Psoas muscle (tissue), 7 donors: ENCODE measurements at regions not wholly inside any gene's neighbourhood (a gene's known extent, or its start where the extent isn't known, plus 50 kb on each side); places are given as distances from the start of the nearest gene placed in this dataset.

Source experiments
- ATAC-seq, 4 donors: fragments of 200-7000 bp; cut with Tn5 transposase; one replicate each; pipeline ENCODE4 v1.9.1; 2020; ENCODE audit warnings: moderate library complexity in 3 of 4, mild to moderate bottlenecking in 2 of 4
- DNase-seq, 2 donors: peaks; one replicate each; pipeline ENCODE4 v3.0.0-alpha.2; 2020
- H3K27ac ChIP-seq: fragments of 200-600 bp; one replicate; pipeline ENCODE4 v1.8.0; 2022
- H3K27me3 ChIP-seq, 3 donors: fragments of 200-600 bp in 1 of 3; one replicate each; pipeline versions ENCODE4 v1.6.1 to v1.8.0; 2013 to 2022; ENCODE audit warnings: low read length in 2 of 3, mild to moderate bottlenecking in 2 of 3, moderate library complexity in 1 of 3; ENCODE audit not compliant: insufficient read depth in 3 of 3
- H3K36me3 ChIP-seq, 2 donors: fragments of 200-600 bp in 1 of 2; one replicate each; pipeline versions ENCODE4 v1.6.1 to v1.8.0; 2013 to 2022; ENCODE audit warnings: low read depth in 1 of 2, mild to moderate bottlenecking in 1 of 2, moderate library complexity in 1 of 2; ENCODE audit not compliant: insufficient read depth in 1 of 2
- H3K4me1 ChIP-seq: fragments of 200-600 bp; one replicate; pipeline ENCODE4 v1.8.0; 2022
- H3K4me3 ChIP-seq: fragments of 200-600 bp; one replicate; pipeline ENCODE4 v1.8.0; 2022; ENCODE audit warnings: mild to moderate bottlenecking
- H3K9me3 ChIP-seq: fragments of 200-600 bp; one replicate; pipeline ENCODE4 v1.8.0; 2022
- WGBS, 3 donors: extraction: QIAGEN DNeasy Blood & Tissue Kit; methylation state at CpG; one replicate each; pipeline versions ENCODE4 v1.1.6 to v1.1.7; 2013; 5-methylcytosine and 5-hydroxymethylcytosine counted together
- intact Hi-C, 2 donors: fragments of 100-400 bp; cut with DNase I; formaldehyde crosslinking; loops; one replicate each; pipeline versions ENCODE4 v1.11.0 to v1.14.2; 2022
- TF ChIP-seq, protein P1 (sequence below): fragments of 200-600 bp; IDR thresholded peaks from one replicate; pipeline ENCODE4 v1.8.0; 2022; ENCODE audit warnings: antibody characterized with exemption
- donor health status: healthy with polysubstance abuse.
- donor health status: DM: no; HTN: no; CAD: no; lungs with moderate emphysema.
- donor health status: Bipolar disorder and iron deficiency.
- donor health status: healthy.
- donor health status: DM: yes; HTN: yes; CAD: no.
- donor health status: DM: no; HTN: no; CAD: no.
- donor health status: DM: yes; HTN: yes; CAD: no.

DNA sequence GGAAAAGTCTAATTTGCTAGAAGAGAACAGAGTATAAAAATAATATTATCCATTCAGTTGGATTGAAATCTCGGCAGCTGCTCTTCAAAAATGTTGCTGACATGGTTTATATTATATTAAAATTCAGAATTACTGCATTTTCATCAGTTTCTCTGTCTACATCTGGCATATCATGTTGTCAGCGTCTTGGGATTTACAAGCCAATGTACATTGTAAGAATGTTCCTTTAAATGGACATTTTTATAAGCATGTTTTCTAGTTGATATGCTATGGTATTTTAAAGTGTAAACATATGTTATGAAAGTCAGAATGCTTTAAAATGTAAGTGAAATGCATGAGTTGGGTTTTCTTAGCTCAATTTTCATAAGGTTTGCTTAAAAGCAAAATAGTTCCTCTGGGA, 528.1 kb upstream of the CDH8 start:
- Histone ChIP-seq H3K27me3 (no peaks in the 10 kb centered on the region), H3K27ac (no peak overlapping the region), H3K4me1 (no peaks in the 10 kb centered on the region), H3K9me3 (no peaks in the 10 kb centered on the region), H3K36me3 (no peaks in the 10 kb centered on the region), H3K4me3 (no peak overlapping the region)
- WGBS, 3 donors, result 41 to 55% (median 43%) methylated on average over 2 of the region's 2 CpGs
- intact Hi-C loops, result no loop called here
- TF ChIP-seq, protein P1, sequence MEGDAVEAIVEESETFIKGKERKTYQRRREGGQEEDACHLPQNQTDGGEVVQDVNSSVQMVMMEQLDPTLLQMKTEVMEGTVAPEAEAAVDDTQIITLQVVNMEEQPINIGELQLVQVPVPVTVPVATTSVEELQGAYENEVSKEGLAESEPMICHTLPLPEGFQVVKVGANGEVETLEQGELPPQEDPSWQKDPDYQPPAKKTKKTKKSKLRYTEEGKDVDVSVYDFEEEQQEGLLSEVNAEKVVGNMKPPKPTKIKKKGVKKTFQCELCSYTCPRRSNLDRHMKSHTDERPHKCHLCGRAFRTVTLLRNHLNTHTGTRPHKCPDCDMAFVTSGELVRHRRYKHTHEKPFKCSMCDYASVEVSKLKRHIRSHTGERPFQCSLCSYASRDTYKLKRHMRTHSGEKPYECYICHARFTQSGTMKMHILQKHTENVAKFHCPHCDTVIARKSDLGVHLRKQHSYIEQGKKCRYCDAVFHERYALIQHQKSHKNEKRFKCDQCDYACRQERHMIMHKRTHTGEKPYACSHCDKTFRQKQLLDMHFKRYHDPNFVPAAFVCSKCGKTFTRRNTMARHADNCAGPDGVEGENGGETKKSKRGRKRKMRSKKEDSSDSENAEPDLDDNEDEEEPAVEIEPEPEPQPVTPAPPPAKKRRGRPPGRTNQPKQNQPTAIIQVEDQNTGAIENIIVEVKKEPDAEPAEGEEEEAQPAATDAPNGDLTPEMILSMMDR, result no peak
- DNase-seq, result no peak
- ATAC-seq, result no peak

GRCh38 chr16:62562121-62562520, 525.9 kb upstream of the CDH8 start:
- Histone ChIP-seq H3K27me3 (no peaks in the 10 kb centered on the region), H3K4me1 (no peaks in the 10 kb centered on the region), H3K4me3 (no peak overlapping the region), H3K36me3 (no peaks in the 10 kb centered on the region), H3K27ac (no peak overlapping the region), H3K9me3 (no peaks in the 10 kb centered on the region)
- ATAC-seq, result no peak
- DNase-seq, result no peak
- intact Hi-C loops, result no loop called here
- TF ChIP-seq, protein P1, result no peak

DNA sequence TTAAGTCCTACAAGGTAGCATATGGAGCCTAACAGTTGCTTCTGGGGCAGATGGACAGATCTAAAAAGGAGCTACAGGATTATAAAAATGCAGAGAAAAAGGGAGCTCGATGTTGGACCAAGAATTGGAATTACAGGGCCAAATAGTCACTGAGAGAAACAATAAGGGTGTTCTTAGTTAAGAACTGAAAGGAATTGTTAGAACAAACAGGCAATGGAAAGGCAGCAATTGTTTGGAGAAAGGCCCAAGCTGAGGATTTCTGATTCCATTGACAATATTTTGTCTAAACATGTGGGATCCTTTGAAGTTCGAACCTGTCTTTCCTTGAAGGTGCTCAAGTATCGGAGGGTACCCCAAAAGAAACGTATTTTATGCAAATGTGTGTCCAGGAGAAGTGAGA, 513.6 kb upstream of the CDH8 start:
- ATAC-seq (no peak), DNase-seq (no peak)
- H3K4me1 ChIP-seq, result no peaks in the 10 kb centered on the region
- H3K27me3 ChIP-seq, result no peaks in the 10 kb centered on the region
- H3K9me3 ChIP-seq, result no peaks in the 10 kb centered on the region
- intact Hi-C loops, result no loop called here
- no peak overlapping the region for H3K4me3 ChIP-seq
- H3K36me3 ChIP-seq, result no peaks in the 10 kb centered on the region
- TF ChIP-seq, protein P1, result no peak
- no peak overlapping the region for H3K27ac ChIP-seq
- 73 to 83% (median 76%) methylated on average over 4 of the region's 4 CpGs for whole genome bisulfite sequencing, 3 donors

DNA sequence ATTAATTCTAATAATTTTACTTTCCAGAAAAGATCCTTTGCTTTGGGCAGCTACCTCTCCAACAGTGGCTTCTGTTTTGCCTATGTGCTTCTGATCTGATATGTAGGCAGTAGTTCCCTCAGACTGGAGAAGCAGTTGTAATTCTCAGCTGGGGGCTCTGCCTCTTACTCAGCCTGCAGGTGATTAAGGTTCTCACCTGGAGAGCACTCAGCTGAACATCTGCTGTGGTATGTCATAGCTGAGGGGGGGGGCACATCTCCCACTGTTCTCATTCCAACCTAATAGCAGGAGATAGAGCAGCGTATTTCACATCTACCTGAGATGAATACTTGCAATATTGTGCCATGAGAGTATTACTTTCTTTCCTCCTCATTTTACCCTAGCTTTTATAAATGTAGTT, 511.9 kb upstream of the CDH8 start:
- H3K4me1 ChIP-seq, result no peaks in the 10 kb centered on the region

GRCh38 chr16:62546701-62547100, 510.5 kb upstream of the CDH8 start:
- Histone ChIP-seq H3K27me3 (no peaks in the 10 kb centered on the region), H3K36me3 (no peaks in the 10 kb centered on the region), H3K4me3 (no peak overlapping the region), H3K4me1 (no peaks in the 10 kb centered on the region), H3K27ac (no peak overlapping the region), H3K9me3 (no peaks in the 10 kb centered on the region)
- TF ChIP-seq, protein P1, result no peak
- WGBS, 3 donors, result 50 to 69% (median 64%) methylated on average over 1 of the region's 1 CpG
- DNase-seq (no peak), ATAC-seq (no peak)
- intact Hi-C loops, result no loop called here

More for the DNA sequence above, 511.9 kb upstream of the CDH8 start:
- TF ChIP-seq, protein P1, result no peak
- no peak for DNase-seq
- Histone ChIP-seq H3K4me3 (no peak overlapping the region), H3K27me3 (no peaks in the 10 kb centered on the region), H3K9me3 (no peaks in the 10 kb centered on the region), H3K27ac (no peak overlapping the region), H3K36me3 (no peaks in the 10 kb centered on the region)
- ATAC-seq, result no peak
- WGBS, 3 donors, result 79 to 100% (median 83%) methylated on average over 1 of the region's 1 CpG
- intact Hi-C loops, result no loop called here
